CD4-positive, alpha-beta T cell treated with Interleukin-6 for 4 hours (primary cell): ENCODE measurements at regions not wholly inside any gene's neighbourhood (a gene's known extent, or its start where the extent isn't known, plus 50 kb on each side); places are given as distances from the start of the nearest gene placed in this dataset.

ENCODE experiments used
- DNase-seq: peaks from one replicate; pipeline ENCODE4 v3.0.0-alpha.2; 2020; ENCODE audit warnings: mixed read lengths

GRCh38 chr5:158393457-158393856 lies 534.5 kb upstream of the CLINT1 start:
- no peak for DNase-seq

- DNase-seq: no peak
These were observed 533.8 kb upstream of the CLINT1 start for GRCh38 chr5:158392753-158393152.

- no peak for DNase-seq
These were observed 531.6 kb upstream of the CLINT1 start for GRCh38 chr5:158390577-158390976.

GRCh38 chr5:158389786-158390185 lies 530.8 kb upstream of the CLINT1 start:
- DNase-seq: no peak

- DNase-seq: no peak
These were observed 529.1 kb upstream of the CLINT1 start for GRCh38 chr5:158388021-158388420.

GRCh38 chr5:158387499-158387898 lies 528.6 kb upstream of the CLINT1 start:
- no peak for DNase-seq

- DNase-seq: no peak
These were observed 527.0 kb upstream of the CLINT1 start for GRCh38 chr5:158385982-158386381.

- no peak for DNase-seq
These were observed 525.9 kb upstream of the CLINT1 start for GRCh38 chr5:158384535-158385481.

GRCh38 chr5:158383486-158383885 lies 524.5 kb upstream of the CLINT1 start:
- no peak for DNase-seq

GRCh38 chr5:158382473-158382872 lies 523.5 kb upstream of the CLINT1 start:
- no peak for DNase-seq

GRCh38 chr5:158381614-158382160 lies 522.7 kb upstream of the CLINT1 start:
- no peak for DNase-seq

GRCh38 chr5:158380661-158381060 lies 521.7 kb upstream of the CLINT1 start:
- no peak for DNase-seq

- DNase-seq: no peak
These were observed 520.0 kb upstream of the CLINT1 start for GRCh38 chr5:158378931-158379330.

GRCh38 chr5:158376679-158377078 lies 517.7 kb upstream of the CLINT1 start:
- DNase-seq: no peak

GRCh38 chr5:158375531-158375930 lies 516.6 kb upstream of the CLINT1 start:
- no peak for DNase-seq

- DNase-seq: no peak
These were observed 514.9 kb upstream of the CLINT1 start for GRCh38 chr5:158373608-158374395.

GRCh38 chr5:158369241-158369640 lies 510.3 kb upstream of the CLINT1 start:
- DNase-seq: no peak

GRCh38 chr5:158368686-158369085 lies 509.7 kb upstream of the CLINT1 start:
- no peak for DNase-seq

GRCh38 chr5:158364367-158364766 lies 505.4 kb upstream of the CLINT1 start:
- DNase-seq: no peak

- DNase-seq: no peak
These were observed 496.0 kb upstream of the CLINT1 start for GRCh38 chr5:158354958-158355357.

GRCh38 chr5:158351485-158352125 lies 492.7 kb upstream of the CLINT1 start:
- no peak for DNase-seq

- DNase-seq: no peak
These were observed 491.0 kb upstream of the CLINT1 start for GRCh38 chr5:158349987-158350386.

GRCh38 chr5:158344376-158344775 lies 485.4 kb upstream of the CLINT1 start:
- no peak for DNase-seq
